ENCODE measurements at regions not wholly inside any gene's neighbourhood (a gene's known extent, or its start where the extent isn't known, plus 50 kb on each side); places are given as distances from the start of the nearest gene placed in this dataset.
"Not testable (repeated sequence)": the region's sequence is repeated elsewhere in the genome, so short reads cannot be mapped to it uniquely, and the experiment has no call there.

DNA sequence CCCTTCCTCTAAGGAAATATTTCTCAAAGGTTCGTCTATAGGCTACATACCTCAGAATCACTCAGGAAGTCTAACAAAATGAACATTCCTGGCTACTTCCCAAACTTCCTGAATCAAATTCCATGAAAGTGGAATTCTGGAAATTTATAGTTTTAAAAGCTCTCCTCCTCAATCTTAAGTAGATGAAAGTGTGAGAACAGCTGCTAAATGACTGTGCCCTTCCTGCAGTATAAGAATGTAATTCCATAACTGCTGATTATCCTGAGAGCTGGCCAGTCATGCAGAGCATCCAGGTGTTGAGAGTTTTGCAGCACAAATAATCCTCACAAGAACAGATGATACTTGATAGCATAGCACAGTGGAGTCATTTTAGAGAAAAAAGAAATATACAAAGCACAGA, 265.0 kb downstream of the KCNJ3 start:
- no peak for DNase-seq (ENCODE audit: low read depth)
- TF ChIP-seq, protein P1, sequence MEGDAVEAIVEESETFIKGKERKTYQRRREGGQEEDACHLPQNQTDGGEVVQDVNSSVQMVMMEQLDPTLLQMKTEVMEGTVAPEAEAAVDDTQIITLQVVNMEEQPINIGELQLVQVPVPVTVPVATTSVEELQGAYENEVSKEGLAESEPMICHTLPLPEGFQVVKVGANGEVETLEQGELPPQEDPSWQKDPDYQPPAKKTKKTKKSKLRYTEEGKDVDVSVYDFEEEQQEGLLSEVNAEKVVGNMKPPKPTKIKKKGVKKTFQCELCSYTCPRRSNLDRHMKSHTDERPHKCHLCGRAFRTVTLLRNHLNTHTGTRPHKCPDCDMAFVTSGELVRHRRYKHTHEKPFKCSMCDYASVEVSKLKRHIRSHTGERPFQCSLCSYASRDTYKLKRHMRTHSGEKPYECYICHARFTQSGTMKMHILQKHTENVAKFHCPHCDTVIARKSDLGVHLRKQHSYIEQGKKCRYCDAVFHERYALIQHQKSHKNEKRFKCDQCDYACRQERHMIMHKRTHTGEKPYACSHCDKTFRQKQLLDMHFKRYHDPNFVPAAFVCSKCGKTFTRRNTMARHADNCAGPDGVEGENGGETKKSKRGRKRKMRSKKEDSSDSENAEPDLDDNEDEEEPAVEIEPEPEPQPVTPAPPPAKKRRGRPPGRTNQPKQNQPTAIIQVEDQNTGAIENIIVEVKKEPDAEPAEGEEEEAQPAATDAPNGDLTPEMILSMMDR (IDR thresholded peaks at IDR 0.05; ENCODE audit: insufficient read depth, low read depth, low read length, missing control alignments): no peak

GRCh38 chr2:154961676-154962075, 263.2 kb downstream of the KCNJ3 start:
- no peak overlapping the region for H3K4me3 ChIP-seq (ENCODE audit: low read length)
- DNase-seq (ENCODE audit: low read depth): no peak
- TF ChIP-seq, protein P1 (IDR thresholded peaks at IDR 0.05; ENCODE audit: insufficient read depth, low read depth, low read length, missing control alignments): no peak

More for the DNA sequence above, 265.0 kb downstream of the KCNJ3 start:
- H3K4me3 ChIP-seq (ENCODE audit: low read length): no peak overlapping the region

DNA sequence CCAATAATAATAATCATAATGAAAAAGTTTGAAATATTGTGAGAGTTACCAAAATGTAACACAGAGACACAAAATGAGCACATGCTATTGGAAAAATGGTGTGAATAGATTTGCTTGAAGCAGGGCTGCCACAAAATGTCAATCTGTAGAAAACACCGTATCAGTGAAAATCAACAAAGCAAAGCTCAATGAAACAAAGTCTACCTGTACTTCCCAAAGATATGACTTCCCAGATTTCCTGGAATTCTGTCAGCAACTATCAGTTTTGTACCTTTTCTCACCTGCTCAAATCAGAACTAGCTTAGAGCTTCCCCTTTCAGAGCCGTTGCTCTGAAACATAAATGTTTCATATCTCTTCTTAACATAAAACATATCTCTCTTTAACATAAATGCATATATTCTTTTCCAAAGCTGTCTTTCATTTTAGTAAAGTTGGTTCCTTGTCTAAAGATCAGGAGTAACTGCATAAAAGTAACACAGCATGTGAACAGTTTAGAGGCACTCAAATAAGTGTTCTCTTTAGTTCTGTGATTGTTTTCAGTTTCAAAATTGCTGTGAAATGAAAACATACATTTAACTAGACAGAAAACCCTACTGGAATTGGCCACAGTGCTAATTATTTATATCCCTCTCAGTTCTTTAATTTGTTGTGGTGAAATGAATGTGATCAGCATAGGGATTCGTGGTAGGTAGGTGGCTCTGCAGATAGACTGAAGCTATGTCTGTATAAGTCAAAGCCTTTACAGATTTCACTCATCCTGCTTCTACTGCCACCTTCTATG, 262.5 kb downstream of the KCNJ3 start:
- DNase-seq (ENCODE audit: low read depth): no peak
- no peak overlapping the region for H3K4me3 ChIP-seq (ENCODE audit: low read length)
- TF ChIP-seq, protein P1 (IDR thresholded peaks at IDR 0.05; ENCODE audit: insufficient read depth, low read depth, low read length, missing control alignments): no peak

GRCh38 chr2:154952346-154952980, 254.0 kb downstream of the KCNJ3 start:
- no peak for DNase-seq (ENCODE audit: low read depth)
- TF ChIP-seq, protein P1 (IDR thresholded peaks at IDR 0.05; ENCODE audit: insufficient read depth, low read depth, low read length, missing control alignments): no peak
- H3K4me3 ChIP-seq (ENCODE audit: low read length): no peak overlapping the region

GRCh38 chr2:154947416-154947815, 248.9 kb downstream of the KCNJ3 start:
- not testable (repeated sequence) for DNase-seq (ENCODE audit: low read depth); H3K4me3 ChIP-seq (ENCODE audit: low read length)

DNA sequence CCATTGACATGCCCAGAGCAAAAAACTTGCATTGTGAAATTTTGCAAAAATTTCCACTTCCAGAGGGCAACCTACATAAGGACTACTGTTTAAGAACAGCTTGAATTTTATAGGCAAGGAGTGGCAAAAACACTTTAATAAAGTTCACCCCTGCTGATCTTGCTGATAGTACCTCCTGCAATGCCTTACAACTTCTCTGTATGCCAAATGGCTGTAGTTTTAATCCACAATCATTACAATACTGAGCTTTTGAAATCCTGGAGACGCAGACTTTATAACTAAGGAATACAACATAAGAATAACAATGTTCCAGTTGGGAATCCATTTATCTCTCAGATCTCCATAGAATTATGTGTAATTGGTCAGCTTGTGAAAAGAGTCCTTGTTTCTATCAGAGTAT, 247.5 kb downstream of the KCNJ3 start:
- H3K4me3 ChIP-seq (ENCODE audit: low read length): no peak overlapping the region
- DNase-seq (ENCODE audit: low read depth): no peak
- TF ChIP-seq, protein P1 (IDR thresholded peaks at IDR 0.05; ENCODE audit: insufficient read depth, low read depth, low read length, missing control alignments): no peak

DNA sequence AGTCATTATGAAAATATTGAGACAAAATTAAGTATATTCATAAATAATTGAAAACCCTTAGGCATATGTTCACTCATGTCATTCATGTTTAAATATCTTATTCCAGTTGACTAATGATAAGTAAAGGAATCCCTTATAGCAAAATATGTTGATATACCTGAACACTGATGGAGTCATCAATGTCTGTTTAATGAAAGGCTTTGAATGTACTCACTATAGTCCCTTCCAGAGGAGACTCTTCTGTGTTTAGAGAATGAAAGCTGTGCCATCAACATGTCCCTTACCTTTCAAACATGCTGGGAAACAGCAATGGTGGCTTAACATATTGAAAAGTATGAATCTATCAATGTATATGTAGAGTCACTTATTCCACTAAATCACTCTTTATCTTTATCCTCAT, 242.9 kb downstream of the KCNJ3 start:
- DNase-seq (ENCODE audit: low read depth): no peak
- H3K4me3 ChIP-seq (ENCODE audit: low read length): no peak overlapping the region
- TF ChIP-seq, protein P1 (IDR thresholded peaks at IDR 0.05; ENCODE audit: insufficient read depth, low read depth, low read length, missing control alignments): no peak
